H1 (cell line): ENCODE measurements at regions not wholly inside any gene's neighbourhood (a gene's known extent, or its start where the extent isn't known, plus 50 kb on each side); places are given as distances from the start of the nearest gene placed in this dataset.

ENCODE experiments used
- CTCF ChIA-PET: fragments of 300-600 bp; sonication (Branson Sonifier 250); formaldehyde crosslinking; loops from one replicate; lab custom pipeline; 2021; ENCODE audit not compliant: partially characterized antibody; lab: Charles Lee
- POLR2A ChIA-PET: fragments of 300-600 bp; sonication (Branson Sonifier 250); formaldehyde crosslinking; loops from one replicate; lab custom pipeline; 2021; ENCODE audit warnings: inconsistent platforms; ENCODE audit not compliant: partially characterized antibody; lab: Charles Lee
- DNase-seq, 2 experiments: peaks; one replicate each; pipeline versions ENCODE4 v3.0.0 to v3.0.0-alpha.2; 2010 to 2022; ENCODE audit warnings: low spot score in 2 of 2, low read depth in 1 of 2, mixed read lengths in 1 of 2
- FAIRE-seq: peaks from 2 replicates; lab custom pipeline; 2011; peaks lifted over from hg19 to GRCh38; lab: Jason Lieb, UNC
- H2AFZ ChIP-seq: 2 replicates; pipeline ENCODE4 v1.8.1; 2012; ENCODE audit warnings: low read length, inconsistent platforms
- H2AK5ac ChIP-seq: 2 replicates; pipeline ENCODE4 v1.6.1; 2013; ENCODE audit warnings: low read depth, low read length
- H2BK120ac ChIP-seq: replicated peaks from 2 replicates; pipeline ENCODE3; 2013; ENCODE audit warnings: low read depth, low read length, inconsistent platforms
- H2BK12ac ChIP-seq: 2 replicates; pipeline ENCODE4 v1.6.1; 2013; ENCODE audit warnings: low read depth, low read length
- H2BK15ac ChIP-seq: 2 replicates; pipeline ENCODE4 v1.6.1; 2013; ENCODE audit warnings: low read length
- H2BK20ac ChIP-seq: 2 replicates; pipeline ENCODE4 v1.6.1; 2013; ENCODE audit warnings: low read length
- H2BK5ac ChIP-seq: 2 replicates; pipeline ENCODE4 v1.6.1; 2013; ENCODE audit warnings: low read depth, low read length
- H3K14ac ChIP-seq: 2 replicates; pipeline ENCODE4 v1.6.1; 2013; ENCODE audit warnings: inconsistent platforms; ENCODE audit not compliant: insufficient read length
- H3K18ac ChIP-seq: 2 replicates; pipeline ENCODE4 v1.6.1; 2013; ENCODE audit warnings: low read length; ENCODE audit errors: extremely low read depth
- H3K23ac ChIP-seq: 2 replicates; pipeline ENCODE4 v1.6.1; 2013; ENCODE audit warnings: inconsistent platforms; ENCODE audit not compliant: insufficient read length
- H3K23me2 ChIP-seq: 2 replicates; pipeline ENCODE4 v1.6.1; 2013; ENCODE audit warnings: low read depth, low read length
- H3K27ac ChIP-seq: 2 replicates; pipeline ENCODE4 v1.6.1; 2011; ENCODE audit warnings: low read depth, low read length, inconsistent platforms
- H3K27me3 ChIP-seq, 4 experiments: replicated peaks in 1 of 4; 1 replicate in 1 of 4; 2 replicates in 3 of 4; pipeline versions ENCODE4 v1.6.1 to v1.8.1; 2011 to 2013; ENCODE audit warnings: low read length in 3 of 4, mild to moderate bottlenecking in 3 of 4, inconsistent platforms in 2 of 4, mixed read lengths in 2 of 4, moderate library complexity in 1 of 4; ENCODE audit not compliant: control insufficient read depth in 3 of 4, insufficient read depth in 3 of 4; ENCODE audit errors: extremely low read depth in 1 of 4
- H3K36me3 ChIP-seq, 4 experiments: 2 replicates each; pipeline versions ENCODE4 v1.6.1 to v1.8.1; 2011 to 2013; ENCODE audit warnings: mild to moderate bottlenecking in 4 of 4, low read length in 3 of 4, moderate library complexity in 2 of 4, control low read depth in 1 of 4, inconsistent platforms in 1 of 4; ENCODE audit not compliant: insufficient read depth in 4 of 4, control insufficient read depth in 2 of 4
- H3K4ac ChIP-seq: replicated peaks from 2 replicates; pipeline ENCODE3; 2013; ENCODE audit warnings: low read length, low read depth, mixed read lengths, inconsistent platforms; ENCODE audit not compliant: insufficient read length
- H3K4me1 ChIP-seq, 4 experiments: replicated peaks in 1 of 4; 1 replicate in 1 of 4; 2 replicates in 3 of 4; pipeline versions ENCODE4 v1.6.1 to v1.8.1; 2011 to 2013; ENCODE audit warnings: low read length in 3 of 4, inconsistent platforms in 2 of 4, mixed read lengths in 1 of 4; ENCODE audit not compliant: insufficient read depth in 4 of 4, control insufficient read depth in 3 of 4
- H3K4me2 ChIP-seq, 2 experiments: 2 replicates each; pipeline versions ENCODE4 v1.6.1 to v1.8.1; 2011 to 2013; ENCODE audit warnings: low read depth in 2 of 2, low read length in 2 of 2, control low read depth in 1 of 2, inconsistent platforms in 1 of 2, mild to moderate bottlenecking in 1 of 2; ENCODE audit not compliant: insufficient read depth in 1 of 2
- H3K4me3 ChIP-seq, 4 experiments: fragments of 200-600, 300-600 bp in 1 of 4; sonication (generic), shearing (Covaris generic), sonication (Bioruptor Twin) in 1 of 4; 2 replicates each; pipeline versions ENCODE4 v1.5.1 to v1.8.1; 2011 to 2016; ENCODE audit warnings: low read length in 4 of 4, low read depth in 3 of 4, control low read depth in 2 of 4, inconsistent platforms in 2 of 4, mild to moderate bottlenecking in 2 of 4, mixed read lengths in 1 of 4, moderate library complexity in 1 of 4; ENCODE audit not compliant: insufficient read depth in 2 of 4; ENCODE audit errors: extremely low read depth in 1 of 4
- H3K56ac ChIP-seq: replicated peaks from 2 replicates; pipeline ENCODE3; 2013; ENCODE audit warnings: low read depth, mild to moderate bottlenecking, mixed read lengths, low read length, inconsistent platforms; ENCODE audit not compliant: insufficient read length
- H3K79me1 ChIP-seq: 2 replicates; pipeline ENCODE4 v1.6.1; 2013; ENCODE audit warnings: low read depth, low read length, control low read depth
- H3K79me2 ChIP-seq, 2 experiments: 2 replicates each; pipeline versions ENCODE4 v1.6.1 to v1.8.1; 2012 to 2013; ENCODE audit warnings: low read length in 2 of 2, mild to moderate bottlenecking in 2 of 2, inconsistent platforms in 1 of 2; ENCODE audit not compliant: insufficient read depth in 2 of 2, control insufficient read depth in 1 of 2
- H3K9ac ChIP-seq, 4 experiments: replicated peaks in 1 of 4; 1 replicate in 1 of 4; 2 replicates in 3 of 4; pipeline versions ENCODE4 v1.6.1 to v1.8.1; 2011 to 2013; ENCODE audit warnings: low read depth in 3 of 4, low read length in 3 of 4, control low read depth in 2 of 4, mild to moderate bottlenecking in 2 of 4, moderate library complexity in 2 of 4, inconsistent platforms in 1 of 4; ENCODE audit errors: extremely low read depth in 1 of 4
- H3K9me3 ChIP-seq, 2 experiments: 2 replicates each; pipeline versions ENCODE4 v1.6.1 to v1.8.1; 2012 to 2013; ENCODE audit warnings: mild to moderate bottlenecking in 2 of 2, moderate library complexity in 2 of 2, control low read depth in 1 of 2, inconsistent platforms in 1 of 2, low read depth in 1 of 2, low read length in 1 of 2, mixed read lengths in 1 of 2; ENCODE audit not compliant: insufficient read depth in 2 of 2
- H4K20me1 ChIP-seq, 2 experiments: replicated peaks in 1 of 2; 2 replicates each; pipeline versions ENCODE3 to v1.8.1; 2011 to 2013; ENCODE audit warnings: inconsistent platforms in 2 of 2, low read length in 2 of 2, mild to moderate bottlenecking in 1 of 2; ENCODE audit not compliant: insufficient read depth in 2 of 2, control insufficient read depth in 1 of 2
- H4K5ac ChIP-seq: 2 replicates; pipeline ENCODE4 v1.6.1; 2013; ENCODE audit warnings: low read length, low read depth, mixed read lengths, inconsistent platforms; ENCODE audit not compliant: insufficient read length
- H4K8ac ChIP-seq: 2 replicates; pipeline ENCODE4 v1.8.0; 2013; ENCODE audit warnings: mild to moderate bottlenecking, moderate library complexity, low read length, inconsistent platforms; ENCODE audit not compliant: insufficient read depth; ENCODE audit errors: extremely low read depth
- H4K91ac ChIP-seq: replicated peaks from 2 replicates; pipeline ENCODE3; 2013; ENCODE audit warnings: low read length, mixed read lengths, inconsistent platforms; ENCODE audit not compliant: insufficient read length
- ATF2 ChIP-seq: IDR thresholded peaks from 2 replicates; pipeline ENCODE4 v1.6.1; 2012; ENCODE audit warnings: low read length, inconsistent platforms
- ATF3 ChIP-seq: IDR thresholded peaks from 2 replicates; pipeline ENCODE4 v1.6.1; 2011; ENCODE audit warnings: low read depth, mild to moderate bottlenecking, low read length; ENCODE audit not compliant: insufficient read depth
- CBX5 ChIP-seq: fragments of 300-800, 300-1000 bp; sonication (generic); IDR thresholded peaks from 2 replicates; pipeline ENCODE4 v1.7.1; 2016; ENCODE audit warnings: antibody characterized with exemption, low read length, low read depth
- CHD2 ChIP-seq: IDR thresholded peaks from 2 replicates; pipeline ENCODE4 v1.6.1; 2012; ENCODE audit warnings: low read length, improper control_type of control experiment
- CREB1 ChIP-seq: IDR thresholded peaks from 2 replicates; pipeline ENCODE4 v1.6.1; 2012; ENCODE audit warnings: inconsistent platforms
- HDAC6 ChIP-seq: IDR thresholded peaks from one replicate; pipeline ENCODE4 v1.7.1; 2012; ENCODE audit warnings: low read depth, mild to moderate bottlenecking, inconsistent platforms, low read length, moderate library complexity
- JUND ChIP-seq: IDR thresholded peaks from 2 replicates; pipeline ENCODE4 v1.6.1; 2011; ENCODE audit warnings: mild to moderate bottlenecking, improper control_type of control experiment, low read length
- KDM5A ChIP-seq: fragments of 200-600 bp; IDR thresholded peaks from 2 replicates; pipeline ENCODE4 v1.7.1; 2012; ENCODE audit warnings: mild to moderate bottlenecking, low read length, inconsistent platforms, mixed read lengths
- PHF8 ChIP-seq: fragments of 200-600 bp; sonication (generic); conservative IDR thresholded peaks from 2 replicates; pipeline ENCODE4 v1.7.1; 2012; ENCODE audit warnings: low read depth, mild to moderate bottlenecking, inconsistent platforms, low read length, moderate library complexity
- RAD21 ChIP-seq, 2 experiments: IDR thresholded peaks in 1 of 2; conservative IDR thresholded peaks in 1 of 2; 2 replicates each; pipeline ENCODE4 v1.6.1; 2011; ENCODE audit warnings: low read depth in 2 of 2, low read length in 2 of 2, improper control_type of control experiment in 1 of 2, inconsistent platforms in 1 of 2, mild to moderate bottlenecking in 1 of 2, moderate library complexity in 1 of 2
- SIX5 ChIP-seq: IDR thresholded peaks from 2 replicates; pipeline ENCODE4 v1.6.1; 2011; ENCODE audit warnings: mild to moderate bottlenecking, low read depth, low read length
- SP1 ChIP-seq: IDR thresholded peaks from 2 replicates; pipeline ENCODE4 v1.6.1; 2011; ENCODE audit warnings: low read depth, low read length
- SP2 ChIP-seq: IDR thresholded peaks from 2 replicates; pipeline ENCODE4 v1.6.1; 2012; ENCODE audit warnings: mild to moderate bottlenecking, low read length, inconsistent platforms
- TAF7 ChIP-seq: optimal IDR thresholded peaks from 2 replicates; pipeline ENCODE3; 2011; ENCODE audit warnings: low read depth, mild to moderate bottlenecking, inconsistent platforms, low read length, moderate library complexity, borderline replicate concordance
- WGBS, 2 experiments: shearing (Covaris generic) in 1 of 2; methylation state at CpG; one replicate each; pipeline versions ENCODE4 v1.1.6 to v1.1.7; 2013 to 2015; ENCODE audit warnings: low lambda C conversion rate in 2 of 2, mixed read lengths in 2 of 2, inconsistent platforms in 1 of 2, low coverage in 1 of 2, missing lambda C conversion rate in 1 of 2; ENCODE audit not compliant: insufficient replicate concordance in 2 of 2, insufficient coverage in 1 of 2, insufficient read length in 1 of 2; ENCODE audit errors: extremely low coverage in 1 of 2, missing lambda C conversion rate in 1 of 2; 5-methylcytosine and 5-hydroxymethylcytosine counted together

- H2BK15ac ChIP-seq, result no peak overlapping the region
- H4K8ac ChIP-seq, result no peak overlapping the region
- H3K9ac ChIP-seq, result no peak overlapping the region
- no peak overlapping the region for H3K18ac ChIP-seq
- no peak overlapping the region for H3K4ac ChIP-seq
- no peak overlapping the region for H3K14ac ChIP-seq
- H3K23me2 ChIP-seq, result no peaks in the 10 kb centered on the region
- H3K36me3 ChIP-seq, result no peaks in the 10 kb centered on the region
- 88% methylated on average over 2 of the region's 2 CpGs; no CpG with 5 or more reads in 1 of the 2 experiments for WGBS, 2 experiments
- no peak overlapping the region for H2BK120ac ChIP-seq
- H2BK5ac ChIP-seq, result no peak overlapping the region
- H2AFZ ChIP-seq, result no peak overlapping the region
- H3K4me2 ChIP-seq, result no peak overlapping the region
- ChIA-PET CTCF (no interaction called here), POLR2A (no interaction called here)
- H3K27ac ChIP-seq, result no peak overlapping the region
- H4K91ac ChIP-seq, result no peak overlapping the region
- H3K4me1 ChIP-seq, result no peaks in the 10 kb centered on the region
- H3K27me3 ChIP-seq, result no peaks in the 10 kb centered on the region
- no peak overlapping the region for H2BK20ac ChIP-seq
- H3K79me2 ChIP-seq, result no peaks in the 10 kb centered on the region
- no peaks in the 10 kb centered on the region for H4K20me1 ChIP-seq
- H3K9me3 ChIP-seq, result no peaks in the 10 kb centered on the region
- H2AK5ac ChIP-seq, result no peak overlapping the region
- no peak for DNase-seq
- no peak overlapping the region for H2BK12ac ChIP-seq
- no peak for FAIRE-seq
- H3K79me1 ChIP-seq, result no peaks in the 10 kb centered on the region
- H3K4me3 ChIP-seq, result no peak overlapping the region
- no peak overlapping the region for H4K5ac ChIP-seq
- no peak overlapping the region for H3K23ac ChIP-seq
- no peak overlapping the region for H3K56ac ChIP-seq
- no peak for TF ChIP-seq SP2
- TF ChIP-seq JUND, result no peak
- no peak for TF ChIP-seq KDM5A
- TF ChIP-seq SIX5, result no peak
- TF ChIP-seq SP1, result no peak
- no peak for TF ChIP-seq HDAC6
- TF ChIP-seq PHF8, result no peak
- no peak for TF ChIP-seq CBX5
- TF ChIP-seq TAF7, result no peak
- no peak for TF ChIP-seq ATF3
- TF ChIP-seq RAD21 (IDR thresholded peaks at IDR 0.05 in 1 of 2, conservative IDR thresholded peaks at IDR 0.05 in 1 of 2; ENCODE audit: low read depth in 2 of 2, low read length in 2 of 2), result no peak
- TF ChIP-seq CREB1, result no peak
- no peak for TF ChIP-seq CHD2
- no peak for TF ChIP-seq ATF2
These were observed 625.7 kb downstream of the FAT4 start for GRCh38 chr4:125940426-125940825.
